ENCODE measurements at regions not wholly inside any gene's neighbourhood (a gene's known extent, or its start where the extent isn't known, plus 50 kb on each side); places are given as distances from the start of the nearest gene placed in this dataset.

DNA sequence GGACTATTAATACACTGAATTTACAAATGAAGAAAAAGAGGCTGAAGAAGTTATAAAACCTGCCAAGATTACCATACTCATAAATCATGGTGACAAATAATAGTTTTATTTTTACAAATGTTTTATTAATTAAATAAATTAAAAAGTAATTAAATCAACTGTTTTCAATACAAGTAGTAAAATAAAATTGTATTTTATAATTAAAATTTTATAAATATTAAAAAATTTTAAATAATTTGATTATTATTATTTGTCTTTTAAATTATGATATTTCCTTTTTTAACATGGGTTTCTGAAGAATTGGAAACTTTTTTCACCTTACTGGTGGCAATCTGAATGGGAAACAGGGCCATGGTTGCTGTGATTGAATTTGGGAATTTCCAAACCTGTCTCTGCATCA is 177.3 kb upstream of the TSHZ2 start:
- no peaks in the 10 kb centered on the region for H3K36me3 Mint-ChIP-seq
- H3K9me3 Mint-ChIP-seq, result no peaks in the 10 kb centered on the region
- H3K27ac Mint-ChIP-seq, result no peak overlapping the region
- H3K4me1 Mint-ChIP-seq (ENCODE audit: unreplicated experiment), result no peaks in the 10 kb centered on the region
- TF ChIP-seq, protein P1, sequence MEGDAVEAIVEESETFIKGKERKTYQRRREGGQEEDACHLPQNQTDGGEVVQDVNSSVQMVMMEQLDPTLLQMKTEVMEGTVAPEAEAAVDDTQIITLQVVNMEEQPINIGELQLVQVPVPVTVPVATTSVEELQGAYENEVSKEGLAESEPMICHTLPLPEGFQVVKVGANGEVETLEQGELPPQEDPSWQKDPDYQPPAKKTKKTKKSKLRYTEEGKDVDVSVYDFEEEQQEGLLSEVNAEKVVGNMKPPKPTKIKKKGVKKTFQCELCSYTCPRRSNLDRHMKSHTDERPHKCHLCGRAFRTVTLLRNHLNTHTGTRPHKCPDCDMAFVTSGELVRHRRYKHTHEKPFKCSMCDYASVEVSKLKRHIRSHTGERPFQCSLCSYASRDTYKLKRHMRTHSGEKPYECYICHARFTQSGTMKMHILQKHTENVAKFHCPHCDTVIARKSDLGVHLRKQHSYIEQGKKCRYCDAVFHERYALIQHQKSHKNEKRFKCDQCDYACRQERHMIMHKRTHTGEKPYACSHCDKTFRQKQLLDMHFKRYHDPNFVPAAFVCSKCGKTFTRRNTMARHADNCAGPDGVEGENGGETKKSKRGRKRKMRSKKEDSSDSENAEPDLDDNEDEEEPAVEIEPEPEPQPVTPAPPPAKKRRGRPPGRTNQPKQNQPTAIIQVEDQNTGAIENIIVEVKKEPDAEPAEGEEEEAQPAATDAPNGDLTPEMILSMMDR (conservative IDR thresholded peaks at IDR 0.05), result no peak
- no peak overlapping the region for H3K4me3 Mint-ChIP-seq
- no peak for DNase-seq (ENCODE audit: extremely low spot score, unreplicated experiment)
- H3K27me3 Mint-ChIP-seq, result peaks cover 11% of the 10 kb centered on the region

DNA sequence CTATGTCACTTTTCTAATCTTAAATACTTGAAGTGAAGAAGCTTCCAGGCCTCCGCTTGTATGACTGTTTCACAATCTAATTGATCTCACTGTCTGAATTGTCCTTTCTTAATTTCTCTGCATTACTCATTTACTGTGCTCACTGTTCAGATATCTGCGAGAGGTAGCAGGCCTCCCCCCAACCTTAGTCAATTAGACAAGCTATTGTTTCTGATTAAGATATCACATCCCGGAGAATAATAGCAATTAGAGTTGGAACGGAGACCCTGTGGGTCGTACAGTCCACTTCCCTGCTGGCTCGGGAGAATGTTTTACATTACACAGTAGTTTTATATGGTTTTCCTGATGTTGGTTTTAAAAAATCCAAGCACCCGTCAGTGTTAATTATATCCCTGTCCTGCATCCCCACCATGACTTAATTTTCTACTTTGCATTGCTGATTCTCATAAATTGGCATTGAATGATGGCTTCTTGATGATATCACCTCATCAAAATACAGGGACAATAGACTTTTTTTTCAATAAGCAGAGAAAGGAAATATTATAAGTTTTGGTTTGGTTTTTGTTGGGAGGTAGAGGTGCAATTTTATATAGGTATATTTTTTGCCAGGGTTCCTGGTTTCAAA is 178.7 kb upstream of the TSHZ2 start:
- H3K27ac Mint-ChIP-seq, result no peak overlapping the region
- no peaks in the 10 kb centered on the region for H3K9me3 Mint-ChIP-seq
- no peaks in the 10 kb centered on the region for H3K4me1 Mint-ChIP-seq (ENCODE audit: unreplicated experiment)
- TF ChIP-seq, protein P1 (conservative IDR thresholded peaks at IDR 0.05), result no peak
- H3K4me3 Mint-ChIP-seq, result no peak overlapping the region
- H3K36me3 Mint-ChIP-seq, result no peaks in the 10 kb centered on the region
- peaks cover 11% of the 10 kb centered on the region for H3K27me3 Mint-ChIP-seq
- DNase-seq (ENCODE audit: extremely low spot score, unreplicated experiment), result no peak

DNA sequence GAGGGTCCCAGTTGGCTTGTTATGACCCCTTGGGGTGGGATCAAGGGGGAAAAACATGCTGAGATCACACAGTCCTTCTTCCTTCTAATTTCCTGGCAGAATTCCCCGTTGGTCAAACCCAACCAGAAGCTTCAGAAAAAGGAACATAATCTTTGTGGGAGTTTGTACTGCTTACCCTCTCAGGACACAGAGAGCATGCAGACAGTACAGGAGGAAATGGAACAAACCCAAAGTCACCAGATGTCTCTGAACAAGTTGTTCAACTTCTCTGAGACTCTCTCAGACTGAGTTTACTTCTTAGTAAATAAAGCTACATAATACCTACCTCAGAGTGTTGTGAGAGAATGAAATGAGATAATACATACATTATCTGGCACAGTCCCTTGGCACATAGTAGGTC is 181.1 kb upstream of the TSHZ2 start:
- no peak overlapping the region for H3K4me3 Mint-ChIP-seq
- H3K27me3 Mint-ChIP-seq, result peaks cover 4% of the 10 kb centered on the region
- TF ChIP-seq, protein P1 (conservative IDR thresholded peaks at IDR 0.05), result no peak
- H3K36me3 Mint-ChIP-seq, result no peaks in the 10 kb centered on the region
- H3K4me1 Mint-ChIP-seq (ENCODE audit: unreplicated experiment), result no peaks in the 10 kb centered on the region
- no peak for DNase-seq (ENCODE audit: extremely low spot score, unreplicated experiment)
- no peak overlapping the region for H3K27ac Mint-ChIP-seq
- H3K9me3 Mint-ChIP-seq, result peaks cover 2% of the 10 kb centered on the region

DNA sequence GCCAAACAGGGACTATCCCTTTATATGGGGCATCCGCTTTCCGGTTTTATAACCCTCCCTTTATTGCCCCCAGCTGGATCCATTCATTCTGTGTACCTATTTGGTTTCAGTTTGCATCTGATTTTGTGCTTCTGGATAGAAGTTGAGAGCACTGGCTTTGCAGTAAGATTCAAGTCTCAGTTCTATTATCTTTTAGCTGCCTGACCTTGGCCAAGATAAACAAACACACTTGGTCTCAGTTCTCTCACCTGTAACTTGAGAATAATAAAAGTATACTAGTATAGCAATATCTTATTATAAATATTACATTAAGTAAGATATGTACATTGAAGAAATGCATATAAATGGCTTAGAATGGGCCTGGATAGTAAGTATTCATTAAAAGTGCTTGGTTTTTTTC is 182.4 kb upstream of the TSHZ2 start:
- H3K27me3 Mint-ChIP-seq, result peaks cover 7% of the 10 kb centered on the region
- H3K27ac Mint-ChIP-seq, result no peak overlapping the region
- DNase-seq (ENCODE audit: extremely low spot score, unreplicated experiment), result no peak
- no peak overlapping the region for H3K4me3 Mint-ChIP-seq
- H3K4me1 Mint-ChIP-seq (ENCODE audit: unreplicated experiment), result no peaks in the 10 kb centered on the region
- TF ChIP-seq, protein P1 (conservative IDR thresholded peaks at IDR 0.05), result no peak
- H3K36me3 Mint-ChIP-seq, result no peaks in the 10 kb centered on the region
- peaks cover 6% of the 10 kb centered on the region for H3K9me3 Mint-ChIP-seq

DNA sequence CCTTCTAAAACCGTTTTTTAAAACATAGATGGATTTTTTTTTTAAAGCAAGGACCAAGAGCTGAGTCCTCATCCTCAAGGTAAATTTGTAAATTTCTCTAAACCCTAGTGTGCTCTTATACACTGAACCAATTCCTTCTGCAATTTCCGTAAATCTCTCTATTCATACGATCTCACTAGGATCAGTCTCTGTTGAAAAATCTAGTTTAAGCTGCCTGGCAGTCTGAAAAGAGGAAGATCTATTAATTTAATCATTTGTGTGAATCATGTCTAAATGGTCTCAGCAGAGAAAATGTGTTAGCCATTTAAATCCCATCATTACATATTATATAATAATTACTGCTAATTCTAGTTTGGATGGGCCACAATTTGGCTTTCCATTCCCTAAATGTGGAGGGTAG is 184.2 kb upstream of the TSHZ2 start:
- peaks cover 7% of the 10 kb centered on the region for H3K27me3 Mint-ChIP-seq
- H3K4me1 Mint-ChIP-seq (ENCODE audit: unreplicated experiment), result peaks cover under 1% of the 10 kb centered on the region
- DNase-seq (ENCODE audit: extremely low spot score, unreplicated experiment), result no peak
- no peak overlapping the region for H3K4me3 Mint-ChIP-seq
- no peak overlapping the region for H3K27ac Mint-ChIP-seq
- H3K9me3 Mint-ChIP-seq, result peaks cover 6% of the 10 kb centered on the region
- TF ChIP-seq, protein P1 (conservative IDR thresholded peaks at IDR 0.05), result no peak
- no peaks in the 10 kb centered on the region for H3K36me3 Mint-ChIP-seq

DNA sequence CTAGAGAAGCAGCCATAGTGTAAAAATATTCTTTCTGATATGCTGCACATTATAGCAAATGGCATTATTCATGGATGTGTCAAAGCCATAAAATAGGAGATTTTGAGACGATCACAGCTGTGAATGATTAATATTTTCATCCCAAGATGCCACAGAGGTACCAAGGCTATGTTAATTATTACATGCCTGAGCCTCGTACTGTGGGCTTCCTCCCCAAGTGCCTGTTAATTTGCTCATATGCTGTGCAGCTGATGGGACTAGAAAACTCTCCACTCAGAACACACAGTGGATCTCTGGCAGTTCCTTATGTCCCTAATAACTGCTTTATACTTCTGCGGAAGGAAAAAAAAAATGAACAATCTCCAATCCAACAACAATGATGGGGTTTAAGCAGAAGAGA is 184.9 kb upstream of the TSHZ2 start:
- DNase-seq (ENCODE audit: extremely low spot score, unreplicated experiment), result no peak
- no peak overlapping the region for H3K4me3 Mint-ChIP-seq
- peaks cover 6% of the 10 kb centered on the region for H3K9me3 Mint-ChIP-seq
- no peaks in the 10 kb centered on the region for H3K36me3 Mint-ChIP-seq
- no peak overlapping the region for H3K27ac Mint-ChIP-seq
- peaks cover 6% of the 10 kb centered on the region for H3K4me1 Mint-ChIP-seq (ENCODE audit: unreplicated experiment)
- H3K27me3 Mint-ChIP-seq, result peaks cover 7% of the 10 kb centered on the region
- TF ChIP-seq, protein P1 (conservative IDR thresholded peaks at IDR 0.05), result no peak

Measured in type B pancreatic cell (in vitro differentiated cells).